ENCODE measurements at regions not wholly inside any gene's neighbourhood (a gene's known extent, or its start where the extent isn't known, plus 50 kb on each side); places are given as distances from the start of the nearest gene placed in this dataset.

DNA sequence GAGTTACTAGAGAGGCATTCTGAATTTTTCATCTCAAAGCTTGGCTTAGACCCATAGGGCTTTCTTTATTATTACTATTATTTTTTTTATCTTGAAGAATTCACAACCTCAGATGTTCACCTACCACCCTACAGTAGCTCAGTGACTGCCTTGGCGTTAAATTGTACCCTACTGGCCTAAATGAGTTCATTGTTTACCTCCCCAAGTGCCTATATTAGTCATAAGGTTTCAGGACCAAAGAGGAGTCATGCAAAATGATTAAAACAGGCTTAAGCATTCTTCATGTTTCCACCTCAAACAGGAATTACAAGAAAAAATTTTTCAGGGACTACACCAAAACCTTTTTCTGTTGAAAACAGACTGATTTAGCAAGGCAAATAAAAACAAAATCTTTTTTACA, 751.5 kb downstream of the SQOR start:
- 75 to 92% methylated on average over 1 of the region's 1 CpG for WGBS, 2 donors
- DNase-seq: no peak
- no peak overlapping the region for H3K27ac ChIP-seq

DNA sequence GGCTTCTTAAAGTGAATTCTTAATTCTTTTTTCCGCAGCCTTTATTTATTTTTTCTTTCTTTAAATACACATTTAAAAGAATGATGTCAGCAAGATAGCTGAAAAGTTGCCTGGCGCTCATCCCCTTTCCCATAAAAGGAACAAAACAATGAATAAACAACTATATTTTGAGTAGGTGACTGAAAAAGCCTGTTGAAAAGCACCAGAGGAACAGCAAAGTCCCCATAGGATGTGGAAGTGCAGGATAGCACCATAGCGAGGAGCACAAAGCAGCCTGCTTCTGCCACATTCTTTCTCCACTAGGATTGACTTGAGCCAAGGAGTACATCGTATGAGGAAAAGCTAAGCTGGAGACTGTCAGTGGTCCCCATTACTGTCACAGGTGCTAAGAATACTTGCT, 754.9 kb downstream of the SQOR start:
- intact Hi-C loops (cut with DNase I): no loop called here

More for the DNA sequence above, 751.5 kb downstream of the SQOR start:
- intact Hi-C loops (cut with DNase I): no loop called here
- Histone ChIP-seq H3K4me1 (no peaks in the 10 kb centered on the region), H3K36me3 (no peaks in the 10 kb centered on the region), H3K4me3 (replicated peaks in 1 of 3) (no peak overlapping the region), H3K9me3 (no peaks in the 10 kb centered on the region), H3K27me3 (no peaks in the 10 kb centered on the region)
- TF ChIP-seq POLR2A (IDR thresholded peaks at IDR 0.05): no peak
- TF ChIP-seq, protein P1, sequence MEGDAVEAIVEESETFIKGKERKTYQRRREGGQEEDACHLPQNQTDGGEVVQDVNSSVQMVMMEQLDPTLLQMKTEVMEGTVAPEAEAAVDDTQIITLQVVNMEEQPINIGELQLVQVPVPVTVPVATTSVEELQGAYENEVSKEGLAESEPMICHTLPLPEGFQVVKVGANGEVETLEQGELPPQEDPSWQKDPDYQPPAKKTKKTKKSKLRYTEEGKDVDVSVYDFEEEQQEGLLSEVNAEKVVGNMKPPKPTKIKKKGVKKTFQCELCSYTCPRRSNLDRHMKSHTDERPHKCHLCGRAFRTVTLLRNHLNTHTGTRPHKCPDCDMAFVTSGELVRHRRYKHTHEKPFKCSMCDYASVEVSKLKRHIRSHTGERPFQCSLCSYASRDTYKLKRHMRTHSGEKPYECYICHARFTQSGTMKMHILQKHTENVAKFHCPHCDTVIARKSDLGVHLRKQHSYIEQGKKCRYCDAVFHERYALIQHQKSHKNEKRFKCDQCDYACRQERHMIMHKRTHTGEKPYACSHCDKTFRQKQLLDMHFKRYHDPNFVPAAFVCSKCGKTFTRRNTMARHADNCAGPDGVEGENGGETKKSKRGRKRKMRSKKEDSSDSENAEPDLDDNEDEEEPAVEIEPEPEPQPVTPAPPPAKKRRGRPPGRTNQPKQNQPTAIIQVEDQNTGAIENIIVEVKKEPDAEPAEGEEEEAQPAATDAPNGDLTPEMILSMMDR (IDR thresholded peaks at IDR 0.05): no peak

DNA sequence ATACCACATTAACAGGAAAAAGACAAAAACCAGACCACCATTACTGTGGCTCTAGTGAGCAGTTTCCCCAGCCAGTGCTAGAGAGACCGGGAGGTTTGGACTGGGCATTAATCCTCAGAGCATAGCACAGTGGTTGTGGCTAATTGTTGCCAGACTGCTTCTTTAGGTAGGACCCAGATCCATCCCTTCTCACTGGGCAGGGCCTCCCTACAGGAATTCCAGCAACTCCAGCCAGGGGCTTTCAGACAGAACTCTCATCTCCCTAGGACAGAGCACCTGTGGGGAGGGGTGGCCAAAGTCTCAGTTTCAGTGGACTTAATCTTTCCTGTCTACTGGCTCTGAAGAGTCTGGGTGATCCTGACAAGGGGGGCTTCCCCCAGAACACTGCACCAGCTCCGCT, 759.6 kb downstream of the SQOR start:
- Histone ChIP-seq H3K27ac (no peak overlapping the region), H3K27me3 (no peaks in the 10 kb centered on the region), H3K4me1 (no peaks in the 10 kb centered on the region), H3K4me3 (replicated peaks in 1 of 3) (no peak overlapping the region), H3K9me3 (no peaks in the 10 kb centered on the region), H3K36me3 (no peaks in the 10 kb centered on the region)
- intact Hi-C loops (cut with DNase I): no loop called here
- 56 to 74% methylated on average over 2 of the region's 2 CpGs for WGBS, 2 donors
- DNase-seq: no peak
- TF ChIP-seq, protein P1 (IDR thresholded peaks at IDR 0.05): no peak
- no peak for TF ChIP-seq POLR2A (IDR thresholded peaks at IDR 0.05)

More for the DNA sequence above, 754.9 kb downstream of the SQOR start:
- no peaks in the 10 kb centered on the region for H3K27me3 ChIP-seq
- no peak overlapping the region for H3K4me3 ChIP-seq (replicated peaks in 1 of 3)
- H3K9me3 ChIP-seq: no peaks in the 10 kb centered on the region
- 79 to 84% methylated on average over 4 of the region's 4 CpGs for WGBS, 2 donors
- H3K27ac ChIP-seq: no peak overlapping the region
- DNase-seq: no peak
- TF ChIP-seq, protein P1 (IDR thresholded peaks at IDR 0.05): no peak
- no peaks in the 10 kb centered on the region for H3K36me3 ChIP-seq
- H3K4me1 ChIP-seq: no peaks in the 10 kb centered on the region

DNA sequence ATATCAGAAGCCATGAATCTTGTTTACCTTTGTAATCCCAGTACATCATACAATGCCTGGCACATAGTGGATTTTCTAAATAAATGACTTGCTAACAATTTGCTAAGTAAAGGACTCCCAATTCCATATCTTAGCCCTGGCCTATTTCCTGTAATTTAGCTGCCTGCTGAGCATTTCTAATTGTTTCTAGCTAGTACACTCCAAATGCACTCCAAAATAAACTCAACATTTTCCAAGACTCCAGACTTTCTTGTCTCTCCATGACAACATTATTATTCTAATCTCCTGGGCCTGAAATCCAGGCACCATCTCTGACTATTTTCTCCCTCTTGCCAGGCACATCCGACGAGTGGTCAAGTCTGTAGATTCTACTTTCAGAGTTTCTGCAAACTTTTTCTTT, 773.5 kb downstream of the SQOR start:
- Histone ChIP-seq H3K9me3 (no peaks in the 10 kb centered on the region), H3K36me3 (no peaks in the 10 kb centered on the region), H3K27me3 (no peaks in the 10 kb centered on the region), H3K4me1 (no peaks in the 10 kb centered on the region), H3K27ac (no peak overlapping the region), H3K4me3 (replicated peaks in 1 of 3) (no peak overlapping the region)
- intact Hi-C loops (cut with DNase I): no loop called here
- 35 to 64% methylated on average over 2 of the region's 2 CpGs for whole genome bisulfite sequencing, 2 donors
- no peak for DNase-seq
- TF ChIP-seq, protein P1 (IDR thresholded peaks at IDR 0.05): no peak
- TF ChIP-seq POLR2A (IDR thresholded peaks at IDR 0.05): no peak

DNA sequence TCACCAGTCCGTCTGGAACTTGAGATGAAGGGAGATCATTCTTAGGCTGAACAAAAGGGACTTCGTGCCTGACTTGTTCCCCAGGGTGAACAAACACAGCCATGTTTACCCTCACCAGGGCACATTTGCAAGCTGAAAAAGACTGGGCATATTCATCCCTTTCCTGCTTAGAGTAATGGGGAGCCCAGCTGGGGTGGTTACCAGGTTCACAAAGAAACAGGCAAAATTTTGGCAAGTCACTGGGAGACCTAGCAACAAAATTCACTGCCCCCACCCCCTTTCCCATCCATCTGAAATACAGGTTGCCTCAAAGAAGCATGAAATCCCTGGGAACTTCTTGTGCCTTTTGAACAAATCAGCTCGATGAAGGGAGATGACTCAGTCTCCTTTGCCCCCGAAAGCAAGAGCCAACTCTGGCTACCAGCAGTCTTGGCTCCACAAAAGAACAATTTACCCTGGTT, 775.0 kb downstream of the SQOR start:
- no peaks in the 10 kb centered on the region for H3K27me3 ChIP-seq
- no peaks in the 10 kb centered on the region for H3K4me1 ChIP-seq
- intact Hi-C loops (cut with DNase I): no loop called here
- H3K9me3 ChIP-seq: no peaks in the 10 kb centered on the region
- H3K27ac ChIP-seq: no peak overlapping the region
- 52 to 55% methylated on average over 4 of the region's 4 CpGs for WGBS, 2 donors
- no peak for TF ChIP-seq POLR2A (IDR thresholded peaks at IDR 0.05)
- TF ChIP-seq, protein P1 (IDR thresholded peaks at IDR 0.05): no peak
- no peaks in the 10 kb centered on the region for H3K36me3 ChIP-seq
- no peak overlapping the region for H3K4me3 ChIP-seq (replicated peaks in 1 of 3)
- no peak for DNase-seq

All from thyroid gland (tissue), 4 donors.